Mesenchymal stem cell (in vitro differentiated cells and primary cell): ENCODE measurements at regions not wholly inside any gene's neighbourhood (a gene's known extent, or its start where the extent isn't known, plus 50 kb on each side); places are given as distances from the start of the nearest gene placed in this dataset.
A peak's percentile ranks its signal among the peaks of the same experiment; 100 is the strongest.

Experiments used
- DNase-seq: peaks from one replicate; pipeline ENCODE4 v3.0.0-alpha.2; 2013
- H2AFZ ChIP-seq: one replicate; pipeline ENCODE4 v1.6.1; 2013; ENCODE audit warnings: low read depth, mild to moderate bottlenecking, control low read depth, inconsistent platforms, low read length, moderate library complexity
- H2AK5ac ChIP-seq: 2 replicates; pipeline ENCODE4 v1.6.1; 2013; ENCODE audit warnings: low read length, moderate library complexity, mild to moderate bottlenecking, inconsistent platforms; ENCODE audit not compliant: severe bottlenecking
- H2BK120ac ChIP-seq: one replicate; pipeline ENCODE4 v1.6.1; 2013; ENCODE audit warnings: low read depth, mild to moderate bottlenecking, inconsistent platforms, low read length, moderate library complexity
- H2BK12ac ChIP-seq, 2 experiments: one replicate each; pipeline ENCODE4 v1.6.1; 2013; ENCODE audit warnings: inconsistent platforms in 2 of 2, low read length in 2 of 2, mild to moderate bottlenecking in 2 of 2, moderate library complexity in 2 of 2, control low read depth in 1 of 2
- H2BK15ac ChIP-seq: one replicate; pipeline ENCODE4 v1.6.1; 2013; ENCODE audit warnings: mild to moderate bottlenecking, low read depth, inconsistent platforms; ENCODE audit not compliant: poor library complexity, severe bottlenecking
- H2BK5ac ChIP-seq: 2 replicates; pipeline ENCODE4 v1.6.1; 2013; ENCODE audit warnings: low read depth, mild to moderate bottlenecking, low read length, control low read depth, inconsistent platforms; ENCODE audit not compliant: poor library complexity, severe bottlenecking
- H3K14ac ChIP-seq, 2 experiments: one replicate each; pipeline ENCODE4 v1.6.1; 2013; ENCODE audit warnings: inconsistent platforms in 2 of 2, low read length in 2 of 2, control low read depth in 1 of 2, mild to moderate bottlenecking in 1 of 2, moderate library complexity in 1 of 2
- H3K18ac ChIP-seq, 2 experiments: one replicate each; pipeline ENCODE4 v1.6.1; 2013; ENCODE audit warnings: inconsistent platforms in 2 of 2, low read length in 2 of 2, control low read depth in 1 of 2, low read depth in 1 of 2, mild to moderate bottlenecking in 1 of 2
- H3K23ac ChIP-seq, 2 experiments: one replicate each; pipeline ENCODE4 v1.6.1; 2013; ENCODE audit warnings: inconsistent platforms in 2 of 2, low read length in 2 of 2, mild to moderate bottlenecking in 2 of 2, moderate library complexity in 2 of 2, control low read depth in 1 of 2
- H3K27ac ChIP-seq: 2 replicates; pipeline ENCODE4 v1.5.1; 2013; ENCODE audit warnings: mild to moderate bottlenecking, moderate library complexity, low read length, control low read depth, inconsistent platforms; ENCODE audit not compliant: poor library complexity, severe bottlenecking
- H3K27me3 ChIP-seq, 2 experiments: 2 replicates each; pipeline versions ENCODE4 v1.6.1 to v1.7.0; 2013; ENCODE audit warnings: low read length in 2 of 2, mild to moderate bottlenecking in 2 of 2, moderate library complexity in 2 of 2, control low read depth in 1 of 2, inconsistent platforms in 1 of 2; ENCODE audit not compliant: control insufficient read depth in 1 of 2, insufficient read depth in 1 of 2
- H3K36me3 ChIP-seq, 2 experiments: 2 replicates each; pipeline versions ENCODE4 v1.6.1 to v1.7.0; 2013; ENCODE audit warnings: low read length in 2 of 2, control low read depth in 1 of 2, inconsistent platforms in 1 of 2, low read depth in 1 of 2, mild to moderate bottlenecking in 1 of 2; ENCODE audit not compliant: insufficient read depth in 2 of 2, control insufficient read depth in 1 of 2
- H3K4ac ChIP-seq, 2 experiments: one replicate each; pipeline ENCODE4 v1.6.1; 2013; ENCODE audit warnings: inconsistent platforms in 2 of 2, low read length in 2 of 2, mild to moderate bottlenecking in 2 of 2, moderate library complexity in 2 of 2, control low read depth in 1 of 2, low read depth in 1 of 2
- H3K4me1 ChIP-seq: 2 replicates; pipeline ENCODE4 v1.6.1; 2013; ENCODE audit warnings: low read depth, low read length, control low read depth; ENCODE audit not compliant: control insufficient read depth, insufficient read depth
- H3K4me2 ChIP-seq: 2 replicates; pipeline ENCODE4 v1.6.1; 2013; ENCODE audit warnings: low read length, mild to moderate bottlenecking, inconsistent platforms; ENCODE audit not compliant: poor library complexity, severe bottlenecking
- H3K4me3 ChIP-seq, 2 experiments: 2 replicates each; pipeline versions ENCODE4 v1.5.1 to v1.7.0; 2013; ENCODE audit warnings: low read length in 2 of 2, mild to moderate bottlenecking in 2 of 2, control low read depth in 1 of 2, low read depth in 1 of 2; ENCODE audit not compliant: insufficient read depth in 1 of 2
- H3K79me1 ChIP-seq: replicated peaks from 2 replicates; pipeline ENCODE4 v1.6.1; 2013; ENCODE audit warnings: mild to moderate bottlenecking, control low read depth, low read length, inconsistent platforms; ENCODE audit not compliant: poor library complexity, severe bottlenecking
- H3K9ac ChIP-seq: 2 replicates; pipeline ENCODE4 v1.7.0; 2013; ENCODE audit warnings: mild to moderate bottlenecking, low read length, moderate library complexity
- H3K9me3 ChIP-seq: 2 replicates; pipeline ENCODE4 v1.7.0; 2013; ENCODE audit warnings: mild to moderate bottlenecking, low read length; ENCODE audit not compliant: control insufficient read depth
- H4K8ac ChIP-seq: one replicate; pipeline ENCODE4 v1.6.1; 2013; ENCODE audit warnings: inconsistent platforms, mild to moderate bottlenecking, low read length, moderate library complexity
- H4K91ac ChIP-seq: one replicate; pipeline ENCODE4 v1.6.1; 2013; ENCODE audit warnings: mild to moderate bottlenecking, low read length, inconsistent platforms
- WGBS: methylation state at CpG from one replicate; pipeline ENCODE4 v1.1.7; 2013; ENCODE audit warnings: mixed read lengths; 5-methylcytosine and 5-hydroxymethylcytosine counted together

- Histone ChIP-seq H2BK15ac (no peak overlapping the region), H3K4me2 (no peak overlapping the region), H3K36me3 (no peaks in the 10 kb centered on the region), H2BK12ac (no peak overlapping the region), H3K9ac (no peak overlapping the region), H3K27me3 (peaks cover 3% of the 10 kb centered on the region in 2 experiments), H2BK5ac (no peak overlapping the region), H3K79me1 (no peaks in the 10 kb centered on the region), H3K9me3 (no peaks in the 10 kb centered on the region), H2AK5ac (no peak overlapping the region), H3K27ac (no peak overlapping the region), H2BK120ac (no peak overlapping the region), H3K23ac (no peak overlapping the region), H3K18ac (no peak overlapping the region), H3K14ac (no peak overlapping the region), H3K4ac (no peak overlapping the region), H2AFZ (no peak overlapping the region), H4K91ac (no peak overlapping the region), H3K4me1 (peaks cover under 1% of the 10 kb centered on the region), H3K4me3 (no peak overlapping the region), H4K8ac (no peak overlapping the region)
- 64% methylated on average over 4 of the region's 5 CpGs for WGBS
- peak; percentile 76 for DNase-seq
Measured at GRCh38 chr10:86594535-86594934, 59.8 kb upstream of the OPN4 start.

- no peak overlapping the region for H3K4me3 ChIP-seq
- no peak overlapping the region for H2BK120ac ChIP-seq
- H3K36me3 ChIP-seq: no peaks in the 10 kb centered on the region
- no peak overlapping the region for H3K4me2 ChIP-seq
- H3K14ac ChIP-seq: no peak overlapping the region
- H3K4me1 ChIP-seq: peaks cover 3% of the 10 kb centered on the region
- H2AFZ ChIP-seq: no peak overlapping the region
- no peak for DNase-seq
- no peak overlapping the region for H2BK5ac ChIP-seq
- H3K27me3 ChIP-seq: peaks cover 5% of the 10 kb centered on the region in 2 experiments
- H4K91ac ChIP-seq: no peak overlapping the region
- no peaks in the 10 kb centered on the region for H3K9me3 ChIP-seq
- no peak overlapping the region for H3K27ac ChIP-seq
- no peak overlapping the region for H3K9ac ChIP-seq
- no peak overlapping the region for H2BK15ac ChIP-seq
- H3K18ac ChIP-seq: no peak overlapping the region
- no peak overlapping the region for H2AK5ac ChIP-seq
- H2BK12ac ChIP-seq: no peak overlapping the region
- H3K79me1 ChIP-seq: no peaks in the 10 kb centered on the region
- no peak overlapping the region for H4K8ac ChIP-seq
- H3K4ac ChIP-seq: no peak overlapping the region
- no peak overlapping the region for H3K23ac ChIP-seq
- 90% methylated on average over 5 of the region's 5 CpGs for WGBS
Measured at GRCh38 chr10:86595496-86595895, 58.9 kb upstream of the OPN4 start.

- Histone ChIP-seq H3K18ac (no peak overlapping the region), H3K79me1 (no peaks in the 10 kb centered on the region), H3K4me3 (no peak overlapping the region), H3K9me3 (no peaks in the 10 kb centered on the region), H2AK5ac (no peak overlapping the region), H2BK5ac (no peak overlapping the region), H2BK15ac (no peak overlapping the region), H3K9ac (no peak overlapping the region), H3K14ac (no peak overlapping the region), H2BK12ac (no peak overlapping the region), H3K36me3 (no peaks in the 10 kb centered on the region), H2AFZ (no peak overlapping the region), H4K8ac (no peak overlapping the region), H3K4me1 (peaks cover 3% of the 10 kb centered on the region), H4K91ac (no peak overlapping the region), H3K27ac (no peak overlapping the region), H2BK120ac (no peak overlapping the region), H3K4me2 (no peak overlapping the region), H3K23ac (no peak overlapping the region), H3K4ac (no peak overlapping the region), H3K27me3 (peaks cover 3 to 7% of the 10 kb centered on the region in 2 experiments)
- 85% methylated on average over 2 of the region's 3 CpGs for WGBS
- no peak for DNase-seq
Measured at GRCh38 chr10:86596266-86596665, 58.1 kb upstream of the OPN4 start.

- no peak overlapping the region for H2AFZ ChIP-seq
- H3K9me3 ChIP-seq: no peaks in the 10 kb centered on the region
- H2BK12ac ChIP-seq: no peak overlapping the region
- whole genome bisulfite sequencing: 86% methylated on average over 15 of the region's 15 CpGs
- H3K4me3 ChIP-seq: no peak overlapping the region
- no peak overlapping the region for H3K23ac ChIP-seq
- no peak for DNase-seq
- no peak overlapping the region for H2BK120ac ChIP-seq
- no peaks in the 10 kb centered on the region for H3K79me1 ChIP-seq
- H3K4ac ChIP-seq: no peak overlapping the region
- peak overlapping the region in 1 of 2 experiments; percentile 18 for H3K14ac ChIP-seq
- no peak overlapping the region for H4K91ac ChIP-seq
- H3K27ac ChIP-seq: no peak overlapping the region
- no peak overlapping the region for H2BK5ac ChIP-seq
- peaks cover 3% of the 10 kb centered on the region for H3K4me1 ChIP-seq
- no peak overlapping the region for H3K18ac ChIP-seq
- no peak overlapping the region for H4K8ac ChIP-seq
- peaks cover 7 to 14% of the 10 kb centered on the region in 2 experiments for H3K27me3 ChIP-seq
- no peak overlapping the region for H2AK5ac ChIP-seq
- no peak overlapping the region for H3K4me2 ChIP-seq
- H3K36me3 ChIP-seq: no peaks in the 10 kb centered on the region
- no peak overlapping the region for H3K9ac ChIP-seq
- no peak overlapping the region for H2BK15ac ChIP-seq
Measured at GRCh38 chr10:86597306-86597705, 57.0 kb upstream of the OPN4 start.
